GM21515 (cell line): ENCODE measurements at regions not wholly inside any gene's neighbourhood (a gene's known extent, or its start where the extent isn't known, plus 50 kb on each side); places are given as distances from the start of the nearest gene placed in this dataset.

Experiments
- ATAC-seq: cut with Tn5 transposase; IDR thresholded peaks from one replicate; pipeline ENCODE4 v1.9.1; 2021; ENCODE audit not compliant: unreplicated experiment

GRCh38 chr6:139423971-139424667, 49.7 kb upstream of the CITED2 start:
- ATAC-seq, result no peak
